GM23338 (cell line): ENCODE measurements at regions not wholly inside any gene's neighbourhood (a gene's known extent, or its start where the extent isn't known, plus 50 kb on each side); places are given as distances from the start of the nearest gene placed in this dataset.

Experiments
- ATAC-seq: fragments of 200-7000 bp; cut with Tn5 transposase; 3 replicates; pipeline ENCODE4 v1.9.1; 2020
- DNase-seq: peaks from one replicate; pipeline ENCODE4 v3.0.0-alpha.2; 2015; ENCODE audit warnings: low spot score
- H2AFZ ChIP-seq: fragments of 200-600 bp; sonication (generic); 2 replicates; pipeline ENCODE4 v1.8.0; 2016; ENCODE audit warnings: antibody characterized with exemption, mild to moderate bottlenecking, moderate library complexity
- H3F3A ChIP-seq: fragments of 200-600 bp; sonication (generic); replicated peaks from 2 replicates; pipeline ENCODE4 v1.8.0; 2017; ENCODE audit warnings: antibody characterized with exemption, mixed run types, low read depth
- H3K27ac ChIP-seq: fragments of 200-600 bp; sonication (generic); 2 replicates; pipeline ENCODE4 v1.6.1; 2016; ENCODE audit warnings: low read depth
- H3K27me3 ChIP-seq: fragments of 200-600 bp; sonication (generic); 2 replicates; pipeline ENCODE4 v1.8.0; 2016; ENCODE audit warnings: mild to moderate bottlenecking, mixed run types, moderate library complexity; ENCODE audit not compliant: insufficient read depth
- H3K36me3 ChIP-seq: fragments of 200-600 bp; sonication (generic); 2 replicates; pipeline ENCODE4 v1.8.0; 2016; ENCODE audit warnings: mild to moderate bottlenecking; ENCODE audit not compliant: insufficient read depth
- H3K4me1 ChIP-seq: fragments of 200-600 bp; sonication (generic); 2 replicates; pipeline ENCODE4 v1.8.0; 2016; ENCODE audit warnings: mild to moderate bottlenecking, moderate library complexity; ENCODE audit not compliant: insufficient read depth
- H3K4me2 ChIP-seq: fragments of 200-600 bp; sonication (generic); 2 replicates; pipeline ENCODE4 v1.7.1; 2017; ENCODE audit warnings: mixed run types
- H3K4me3 ChIP-seq: fragments of 200-600 bp; sonication (generic); 2 replicates; pipeline ENCODE4 v1.6.1; 2016; ENCODE audit warnings: mixed run types
- H3K79me2 ChIP-seq: fragments of 200-600 bp; sonication (generic); replicated peaks from 2 replicates; pipeline ENCODE4 v1.8.0; 2017; ENCODE audit warnings: mild to moderate bottlenecking; ENCODE audit not compliant: insufficient read depth
- H3K9me2 ChIP-seq: fragments of 200-600 bp; sonication (generic); 2 replicates; pipeline ENCODE4 v1.8.0; 2017; ENCODE audit not compliant: insufficient read depth
- H4K20me1 ChIP-seq: fragments of 200-600 bp; sonication (generic); replicated peaks from 2 replicates; pipeline ENCODE4 v1.8.0; 2017; ENCODE audit warnings: mild to moderate bottlenecking; ENCODE audit not compliant: insufficient read depth
- H3K27ac Mint-ChIP-seq: 2 replicates; pipeline ENCODE4 v1.8.0; 2020; ENCODE audit warnings: inconsistent platforms, mild to moderate bottlenecking, moderate library complexity, mixed read lengths
- H3K27me3 Mint-ChIP-seq: 3 replicates; pipeline ENCODE4 v1.8.0; 2022; ENCODE audit warnings: low read depth, mild to moderate bottlenecking, moderate library complexity, mixed read lengths, inconsistent platforms; ENCODE audit not compliant: insufficient read depth, poor library complexity
- H3K36me3 Mint-ChIP-seq: 3 replicates; pipeline ENCODE4 v1.8.0; 2021; ENCODE audit warnings: low read depth, mild to moderate bottlenecking, inconsistent platforms, moderate library complexity, mixed read lengths
- H3K4me1 Mint-ChIP-seq: 3 replicates; pipeline ENCODE4 v1.8.0; 2020; ENCODE audit warnings: mild to moderate bottlenecking, inconsistent platforms, mixed read lengths
- H3K4me3 Mint-ChIP-seq: 3 replicates; pipeline ENCODE4 v1.8.0; 2021; ENCODE audit warnings: moderate library complexity, mild to moderate bottlenecking, inconsistent platforms, mixed read lengths
- H3K9me3 Mint-ChIP-seq: 3 replicates; pipeline ENCODE4 v1.8.0; 2020; ENCODE audit warnings: moderate library complexity, mild to moderate bottlenecking, inconsistent platforms, mixed read lengths
- CREB1 ChIP-seq: fragments of 250-450 bp; sonication (Bioruptor Pico); IDR thresholded peaks from 2 replicates; pipeline ENCODE4 v1.5.0; 2020; ENCODE audit warnings: low read depth, mild to moderate bottlenecking, moderate library complexity
- CTCF ChIP-seq, 2 experiments: fragments of 200-600 bp in 1 of 2; sonication (generic) in 1 of 2; conservative IDR thresholded peaks; 2 replicates each; pipeline versions ENCODE4 v1.5.1 to v1.6.1; 2016 to 2017; ENCODE audit warnings: antibody characterized with exemption in 2 of 2, low read depth in 2 of 2, mild to moderate bottlenecking in 2 of 2, moderate library complexity in 1 of 2
- ETS1 ChIP-seq: IDR thresholded peaks from 2 replicates; pipeline ENCODE4 v1.6.1; 2016; ENCODE audit warnings: antibody characterized with exemption
- EZH2 ChIP-seq: fragments of 200-600 bp; sonication (generic); IDR thresholded peaks from one replicate; pipeline ENCODE4 v1.8.0; 2017; ENCODE audit warnings: antibody characterized with exemption, mild to moderate bottlenecking, low read depth; ENCODE audit not compliant: unreplicated experiment
- EZH2phosphoT487 ChIP-seq: fragments of 200-600 bp; sonication (generic); IDR thresholded peaks from one replicate; pipeline ENCODE4 v1.8.1; 2018; ENCODE audit warnings: antibody characterized with exemption; ENCODE audit not compliant: unreplicated experiment
- JUNB ChIP-seq: IDR thresholded peaks from one replicate; pipeline ENCODE4 v1.6.1; 2016; ENCODE audit warnings: antibody characterized with exemption; ENCODE audit not compliant: unreplicated experiment
- NANOG ChIP-seq: IDR thresholded peaks from 2 replicates; pipeline ENCODE4 v1.6.1; 2016; ENCODE audit warnings: antibody characterized with exemption, borderline replicate concordance
- POLR2AphosphoS5 ChIP-seq: IDR thresholded peaks from 2 replicates; pipeline ENCODE4 v1.6.1; 2016; ENCODE audit warnings: antibody characterized with exemption, low read depth
- REST ChIP-seq: IDR thresholded peaks from one replicate; pipeline ENCODE4 v1.6.1; 2018; ENCODE audit warnings: antibody characterized with exemption; ENCODE audit not compliant: unreplicated experiment
- STAT1 ChIP-seq: IDR thresholded peaks from one replicate; pipeline ENCODE4 v1.6.1; 2016; ENCODE audit warnings: antibody characterized with exemption; ENCODE audit not compliant: unreplicated experiment
- ZNF114 ChIP-seq: fragments of 250-450 bp; sonication (Bioruptor Pico); IDR thresholded peaks from 2 replicates; pipeline ENCODE4 v1.5.0; 2020; ENCODE audit warnings: mild to moderate bottlenecking, moderate library complexity
- ZNF331 ChIP-seq: fragments of 250-450 bp; sonication (Bioruptor Pico); IDR thresholded peaks from 2 replicates; pipeline ENCODE4 v1.5.0; 2020; ENCODE audit warnings: low read depth, mild to moderate bottlenecking, moderate library complexity
- ZNF462 ChIP-seq: fragments of 250-450 bp; sonication (Bioruptor Pico); IDR thresholded peaks from 2 replicates; pipeline ENCODE4 v1.5.0; 2020; ENCODE audit warnings: mild to moderate bottlenecking, moderate library complexity

GRCh38 chr6:134724771-134725340 is 225.0 kb downstream of the ALDH8A1 start:
- Histone ChIP-seq H3K4me3 (no peak overlapping the region), H3F3A (no peaks in the 10 kb centered on the region), H3K79me2 (no peaks in the 10 kb centered on the region), H4K20me1 (no peaks in the 10 kb centered on the region), H3K4me1 (peaks cover 8% of the 10 kb centered on the region; the same call in 1 of the 2 replicates), H3K27me3 (no peaks in the 10 kb centered on the region), H3K36me3 (no peaks in the 10 kb centered on the region), H2AFZ (no peak overlapping the region), H3K4me2 (no peak overlapping the region), H3K27ac (no peak overlapping the region), H3K9me2 (no peaks in the 10 kb centered on the region)
- TF ChIP-seq ZNF331 (CRISPR knock-in tag) (no peak), STAT1 (no peak), POLR2AphosphoS5 (no peak), ETS1 (no peak), CTCF (conservative IDR thresholded peaks at IDR 0.05; ENCODE audit: low read depth in 2 of 2) (no peak), REST (no peak), EZH2 (no peak), CREB1 (no peak), EZH2phosphoT487 (no peak), ZNF462 (CRISPR knock-in tag) (no peak), ZNF114 (CRISPR knock-in tag) (no peak), JUNB (no peak), NANOG (no peak)
- peaks cover 8% of the 10 kb centered on the region for H3K4me1 Mint-ChIP-seq
- peaks cover 5% of the 10 kb centered on the region for H3K27me3 Mint-ChIP-seq
- no peaks in the 10 kb centered on the region for H3K36me3 Mint-ChIP-seq
- DNase-seq = no peak
- H3K27ac Mint-ChIP-seq = no peak overlapping the region; the same call in 1 of the 2 replicates
- H3K9me3 Mint-ChIP-seq = no peaks in the 10 kb centered on the region
- ATAC-seq = no peak
- H3K4me3 Mint-ChIP-seq = no peak overlapping the region
